ENCODE measurements at regions not wholly inside any gene's neighbourhood (a gene's known extent, or its start where the extent isn't known, plus 50 kb on each side); places are given as distances from the start of the nearest gene placed in this dataset.
"Not testable (repeated sequence)": the region's sequence is repeated elsewhere in the genome, so short reads cannot be mapped to it uniquely, and the experiment has no call there.

DNA sequence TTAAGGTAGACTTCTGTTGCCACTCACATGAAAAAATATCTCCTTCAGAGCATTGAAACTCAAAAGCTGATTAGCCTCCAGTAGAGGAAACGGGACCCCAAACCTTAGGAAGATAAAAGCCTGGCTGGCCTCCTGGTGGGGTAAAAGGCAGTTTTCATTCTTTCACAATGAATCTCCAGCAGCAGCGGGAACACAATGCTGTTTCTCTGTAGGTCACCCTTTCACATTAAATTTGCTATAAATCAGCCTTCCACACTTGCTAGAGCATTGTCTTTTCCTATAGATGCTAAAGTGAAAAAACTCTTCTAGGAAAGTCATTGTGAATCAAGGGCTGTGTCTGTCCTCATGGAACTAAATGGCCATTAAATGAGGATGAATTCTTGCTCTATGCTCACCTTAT is 207.3 kb upstream of the MAGEB2 start:
- Mint-ChIP-seq H3K27ac (no peak overlapping the region), H3K27me3 (ENCODE audit: low read depth) (peaks cover 3% of the 10 kb centered on the region), H3K9me3 (peaks cover 13% of the 10 kb centered on the region)

DNA sequence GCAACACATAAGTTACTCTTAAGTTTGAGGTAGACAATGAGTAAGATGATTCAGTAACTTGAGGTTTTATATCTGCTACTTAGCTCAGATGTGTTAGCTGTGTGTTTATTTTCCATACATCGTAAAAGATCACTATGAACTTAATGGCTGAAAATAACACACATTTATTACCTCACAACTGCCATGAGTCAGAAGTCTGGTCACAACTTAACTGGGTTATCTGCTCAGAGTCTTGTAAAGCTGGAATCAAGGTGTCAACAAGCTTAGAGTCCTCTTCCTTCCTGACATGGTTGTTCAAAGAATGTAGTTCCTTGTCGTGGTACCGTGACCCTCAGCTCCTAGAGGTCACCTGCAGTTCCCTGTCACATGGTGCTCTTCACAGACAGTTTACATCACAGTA is 204.9 kb upstream of the MAGEB2 start:
- Mint-ChIP-seq H3K36me3 (no peaks in the 10 kb centered on the region), H3K27me3 (ENCODE audit: low read depth) (no peaks in the 10 kb centered on the region), H3K27ac (no peak overlapping the region), H3K4me1 (no peaks in the 10 kb centered on the region), H3K4me3 (no peak overlapping the region), H3K9me3 (peaks cover 13% of the 10 kb centered on the region)
- DNase-seq (ENCODE audit: low spot score in 2 of 2, unreplicated experiment in 2 of 2), result no peak
- no peak for TF ChIP-seq CTCF (IDR thresholded peaks at IDR 0.05; ENCODE audit: unreplicated experiment)

More for the DNA sequence above, 207.3 kb upstream of the MAGEB2 start:
- TF ChIP-seq CTCF (IDR thresholded peaks at IDR 0.05; ENCODE audit: unreplicated experiment), result no peak
- Mint-ChIP-seq H3K36me3 (no peaks in the 10 kb centered on the region), H3K4me1 (no peaks in the 10 kb centered on the region), H3K4me3 (no peak overlapping the region)
- DNase-seq (ENCODE audit: low spot score in 2 of 2, unreplicated experiment in 2 of 2), result no peak

DNA sequence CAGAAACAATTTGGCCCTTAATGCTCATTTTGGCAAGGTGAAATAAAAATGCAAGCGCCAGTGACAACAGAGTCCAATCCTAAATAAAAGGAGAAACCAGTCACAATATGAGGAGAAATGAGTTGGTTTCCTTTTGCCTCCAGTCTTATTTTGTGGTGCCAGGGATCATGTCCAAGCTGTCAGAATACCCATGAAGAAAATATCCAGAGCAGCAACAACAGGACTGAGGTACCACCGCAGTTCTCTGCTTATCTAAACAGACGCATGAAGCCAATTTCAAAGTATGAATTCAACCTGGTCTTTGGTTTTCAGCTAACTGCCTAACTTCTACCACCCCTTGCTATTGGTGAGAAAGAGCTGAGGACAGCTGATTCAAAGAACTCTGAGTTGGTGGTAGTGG is 199.9 kb upstream of the MAGEB2 start:
- H3K9me3 Mint-ChIP-seq, result peaks cover 14% of the 10 kb centered on the region
- H3K27ac Mint-ChIP-seq, result no peak overlapping the region
- no peak for DNase-seq (ENCODE audit: low spot score in 2 of 2, unreplicated experiment in 2 of 2)
- H3K4me1 Mint-ChIP-seq, result no peaks in the 10 kb centered on the region
- no peaks in the 10 kb centered on the region for H3K36me3 Mint-ChIP-seq
- no peaks in the 10 kb centered on the region for H3K27me3 Mint-ChIP-seq (ENCODE audit: low read depth)
- no peak for TF ChIP-seq CTCF (IDR thresholded peaks at IDR 0.05; ENCODE audit: unreplicated experiment)
- no peak overlapping the region for H3K4me3 Mint-ChIP-seq

- peaks cover 3% of the 10 kb centered on the region for H3K4me1 Mint-ChIP-seq
- no peak overlapping the region for H3K27ac Mint-ChIP-seq
- no peak for DNase-seq (ENCODE audit: low spot score in 2 of 2, unreplicated experiment in 2 of 2)
These were observed 187.7 kb upstream of the MAGEB2 start for GRCh38 chrX:30027636-30028035.

DNA sequence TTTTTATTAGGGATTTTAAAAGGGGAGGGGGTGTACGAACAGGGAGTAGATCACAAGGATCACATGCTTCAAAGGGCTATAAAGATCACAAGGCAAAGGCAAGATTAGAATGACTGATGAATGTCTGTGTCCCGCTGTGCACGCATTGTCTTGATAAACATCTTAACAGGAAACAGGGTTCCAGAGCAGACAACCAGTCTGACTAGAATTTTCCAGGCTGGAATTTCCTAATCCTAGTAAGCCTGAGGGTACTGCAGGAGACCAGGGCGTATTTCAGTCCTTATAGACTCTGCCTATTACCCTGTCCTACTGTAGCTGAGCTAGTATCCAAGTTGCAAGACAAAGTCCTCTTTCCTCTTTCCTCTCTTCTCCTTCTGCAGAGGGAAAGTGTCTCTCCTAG is 179.0 kb upstream of the MAGEB2 start:
- peaks cover 27% of the 10 kb centered on the region for H3K9me3 Mint-ChIP-seq
- H3K27me3 Mint-ChIP-seq (ENCODE audit: low read depth); DNase-seq (ENCODE audit: low spot score in 2 of 2, unreplicated experiment in 2 of 2); H3K4me1 Mint-ChIP-seq; H3K36me3 Mint-ChIP-seq; H3K4me3 Mint-ChIP-seq; H3K27ac Mint-ChIP-seq: not testable (repeated sequence)

More at GRCh38 chrX:30027636-30028035, 187.7 kb upstream of the MAGEB2 start:
- no peak overlapping the region for H3K4me3 Mint-ChIP-seq
- H3K36me3 Mint-ChIP-seq, result no peaks in the 10 kb centered on the region
- H3K27me3 Mint-ChIP-seq (ENCODE audit: low read depth), result no peaks in the 10 kb centered on the region
- peaks cover 3% of the 10 kb centered on the region for H3K9me3 Mint-ChIP-seq
- TF ChIP-seq CTCF (IDR thresholded peaks at IDR 0.05; ENCODE audit: unreplicated experiment), result no peak

GRCh38 chrX:30039768-30040167 is 175.6 kb upstream of the MAGEB2 start:
- Mint-ChIP-seq H3K27me3 (ENCODE audit: low read depth) (no peaks in the 10 kb centered on the region), H3K4me1 (no peaks in the 10 kb centered on the region), H3K36me3 (no peaks in the 10 kb centered on the region), H3K27ac (no peak overlapping the region), H3K9me3 (peaks cover 24% of the 10 kb centered on the region), H3K4me3 (no peak overlapping the region)
- no peak for TF ChIP-seq CTCF (IDR thresholded peaks at IDR 0.05; ENCODE audit: unreplicated experiment)
- no peak for DNase-seq (ENCODE audit: low spot score in 2 of 2, unreplicated experiment in 2 of 2)
